Gastrocnemius medialis (tissue), 4 donors: ENCODE measurements at regions not wholly inside any gene's neighbourhood (a gene's known extent, or its start where the extent isn't known, plus 50 kb on each side); places are given as distances from the start of the nearest gene placed in this dataset.

Experiments used
- POLR2A ChIP-seq, 2 donors: fragments of 450-650 bp; IDR thresholded peaks; one replicate each; pipeline ENCODE4 v1.6.1; 2017; ENCODE audit warnings: antibody characterized with exemption in 2 of 2, mild to moderate bottlenecking in 2 of 2, moderate library complexity in 2 of 2
- TF ChIP-seq, protein P1 (sequence below), 5 experiments: fragments of 450-650 bp in 3 of 5; fragments of 200-600 bp in 2 of 5; sonication (generic) in 2 of 5; IDR thresholded peaks in 4 of 5; conservative IDR thresholded peaks in 1 of 5; 1 replicate in 4 of 5; 2 replicates in 1 of 5; pipeline ENCODE4 v1.5.1; 2016 to 2019; ENCODE audit warnings: antibody characterized with exemption in 5 of 5, mild to moderate bottlenecking in 3 of 5, moderate library complexity in 3 of 5

DNA sequence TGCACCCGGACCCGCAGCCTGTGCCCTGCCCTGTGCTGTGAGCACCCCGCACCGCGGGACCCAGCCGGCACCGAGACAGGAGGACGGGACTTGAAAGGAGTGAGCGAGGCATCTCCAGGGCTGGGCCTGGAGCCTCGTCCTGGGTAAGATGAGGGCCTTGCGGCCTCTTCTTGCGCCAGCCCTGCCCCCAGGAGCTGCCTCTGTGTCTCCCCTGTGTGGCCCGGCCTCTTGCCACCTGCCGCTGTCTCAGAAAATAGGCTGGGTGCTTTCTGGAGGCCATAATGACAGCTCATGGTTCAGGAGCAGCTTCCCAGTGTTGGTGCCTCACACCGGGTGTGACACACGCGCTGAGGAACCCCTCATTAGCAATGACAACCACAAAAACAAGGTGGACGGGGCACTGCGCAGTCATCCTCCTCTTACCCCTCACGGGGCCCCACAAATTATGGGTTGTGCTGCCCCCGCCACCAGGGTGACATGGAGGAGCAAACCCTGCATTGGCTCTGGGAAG is 161.5 kb upstream of the C1orf174 start:
- TF ChIP-seq, protein P1, sequence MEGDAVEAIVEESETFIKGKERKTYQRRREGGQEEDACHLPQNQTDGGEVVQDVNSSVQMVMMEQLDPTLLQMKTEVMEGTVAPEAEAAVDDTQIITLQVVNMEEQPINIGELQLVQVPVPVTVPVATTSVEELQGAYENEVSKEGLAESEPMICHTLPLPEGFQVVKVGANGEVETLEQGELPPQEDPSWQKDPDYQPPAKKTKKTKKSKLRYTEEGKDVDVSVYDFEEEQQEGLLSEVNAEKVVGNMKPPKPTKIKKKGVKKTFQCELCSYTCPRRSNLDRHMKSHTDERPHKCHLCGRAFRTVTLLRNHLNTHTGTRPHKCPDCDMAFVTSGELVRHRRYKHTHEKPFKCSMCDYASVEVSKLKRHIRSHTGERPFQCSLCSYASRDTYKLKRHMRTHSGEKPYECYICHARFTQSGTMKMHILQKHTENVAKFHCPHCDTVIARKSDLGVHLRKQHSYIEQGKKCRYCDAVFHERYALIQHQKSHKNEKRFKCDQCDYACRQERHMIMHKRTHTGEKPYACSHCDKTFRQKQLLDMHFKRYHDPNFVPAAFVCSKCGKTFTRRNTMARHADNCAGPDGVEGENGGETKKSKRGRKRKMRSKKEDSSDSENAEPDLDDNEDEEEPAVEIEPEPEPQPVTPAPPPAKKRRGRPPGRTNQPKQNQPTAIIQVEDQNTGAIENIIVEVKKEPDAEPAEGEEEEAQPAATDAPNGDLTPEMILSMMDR (IDR thresholded peaks at IDR 0.05 in 4 of 5, conservative IDR thresholded peaks at IDR 0.05 in 1 of 5) = no peak
- no peak for TF ChIP-seq POLR2A (IDR thresholded peaks at IDR 0.05)
